ENCODE measurements at regions not wholly inside any gene's neighbourhood (a gene's known extent, or its start where the extent isn't known, plus 50 kb on each side); places are given as distances from the start of the nearest gene placed in this dataset.

DNA sequence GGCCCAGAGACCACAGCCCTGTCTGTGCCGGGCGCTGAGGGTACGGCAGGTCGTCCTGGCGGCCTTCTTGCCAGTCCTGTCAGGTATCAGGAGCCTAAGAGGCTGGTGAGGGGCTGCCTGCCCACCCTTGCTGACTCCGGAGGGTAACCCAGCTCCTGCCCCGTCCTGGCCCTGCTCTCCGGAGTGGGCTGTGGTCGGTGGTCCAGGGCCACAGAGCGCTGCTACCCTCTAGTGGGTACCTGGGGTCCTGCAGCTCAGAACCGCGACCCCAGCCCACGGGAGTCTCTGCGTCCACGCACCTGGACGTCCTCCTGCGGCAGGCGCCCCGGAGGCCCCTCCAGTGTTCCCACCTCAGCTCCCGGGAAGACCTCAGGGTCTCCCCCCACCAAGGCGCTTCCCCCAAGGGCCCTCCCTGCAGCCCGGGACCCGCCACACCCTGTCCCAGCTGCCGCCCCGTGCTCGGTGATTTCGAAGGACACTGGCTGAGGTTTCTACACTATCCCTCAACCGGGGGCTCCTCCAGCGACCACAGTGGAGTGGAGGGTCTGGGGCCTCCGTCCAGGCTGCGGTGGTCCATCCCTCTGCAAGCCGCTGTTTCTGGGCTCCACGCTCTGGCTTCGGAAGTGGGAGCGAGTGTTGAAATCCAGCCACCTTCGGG, 75.9 kb upstream of the FBRSL1 start:
- Histone ChIP-seq H3K27ac (ENCODE audit: low read depth, low read length) (no peak overlapping the region), H3K36me3 (ENCODE audit: control insufficient read depth, insufficient read depth, low read length) (no peaks in the 10 kb centered on the region), H3K4me3 (ENCODE audit: low read depth, low read length) (no peak overlapping the region), H3K9ac (ENCODE audit: low read depth, low read length) (no peak overlapping the region), H3K27me3 (ENCODE audit: control insufficient read depth, insufficient read depth, low read length) (peaks cover 25% of the 10 kb centered on the region), H3K4me1 (ENCODE audit: control insufficient read depth, insufficient read depth, low read length) (no peaks in the 10 kb centered on the region), H3K9me3 (ENCODE audit: control insufficient read depth, insufficient read depth, low read length) (no peaks in the 10 kb centered on the region)

DNA sequence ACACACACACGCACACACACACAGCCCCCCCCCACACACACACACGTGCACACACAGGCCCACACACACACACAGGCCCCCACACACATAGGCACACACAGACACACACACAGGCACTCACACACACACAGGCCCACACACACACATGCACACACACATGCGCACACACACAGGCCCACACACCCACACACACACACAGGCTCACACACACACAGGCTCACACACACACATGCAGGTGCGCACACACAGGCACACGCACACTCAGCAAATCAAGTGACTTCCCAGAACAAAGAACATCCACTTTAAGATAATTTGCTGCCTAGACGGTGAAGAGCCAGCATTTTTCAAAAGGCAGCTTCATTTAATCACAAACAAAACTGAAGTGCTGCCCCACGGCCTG, 78.5 kb upstream of the FBRSL1 start:
- Histone ChIP-seq H3K4me1 (ENCODE audit: control insufficient read depth, insufficient read depth, low read length) (no peaks in the 10 kb centered on the region), H3K4me3 (ENCODE audit: low read depth, low read length) (no peak overlapping the region), H3K27ac (ENCODE audit: low read depth, low read length) (no peak overlapping the region), H3K36me3 (ENCODE audit: control insufficient read depth, insufficient read depth, low read length) (no peaks in the 10 kb centered on the region), H3K9ac (ENCODE audit: low read depth, low read length) (no peak overlapping the region), H3K9me3 (ENCODE audit: control insufficient read depth, insufficient read depth, low read length) (no peaks in the 10 kb centered on the region), H3K27me3 (ENCODE audit: control insufficient read depth, insufficient read depth, low read length) (peaks cover 4% of the 10 kb centered on the region; the same call in 1 of the 2 replicates)

DNA sequence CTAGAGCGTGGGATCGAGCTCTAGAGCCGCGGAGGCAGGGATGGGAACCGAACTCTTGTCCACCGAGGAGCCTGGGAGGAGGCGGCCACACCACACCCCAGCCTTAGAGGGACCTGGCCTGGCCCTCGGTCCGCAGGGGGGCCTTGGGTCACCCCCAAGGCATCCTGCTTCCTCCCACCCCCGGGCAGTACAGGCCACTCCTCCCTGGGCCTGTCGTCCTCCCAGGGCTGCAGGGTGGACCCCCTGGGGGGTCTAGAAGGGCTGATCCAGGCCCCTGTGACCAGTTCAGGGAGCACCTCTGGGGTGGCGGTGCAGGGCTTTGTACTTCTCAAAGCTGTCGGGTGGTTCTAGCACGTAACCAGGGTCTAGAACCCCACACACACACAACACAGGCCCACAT, 79.1 kb upstream of the FBRSL1 start:
- Histone ChIP-seq H3K9ac (ENCODE audit: low read depth, low read length) (no peak overlapping the region), H3K27ac (ENCODE audit: low read depth, low read length) (no peak overlapping the region), H3K9me3 (ENCODE audit: control insufficient read depth, insufficient read depth, low read length) (no peaks in the 10 kb centered on the region), H3K4me3 (ENCODE audit: low read depth, low read length) (no peak overlapping the region), H3K4me1 (ENCODE audit: control insufficient read depth, insufficient read depth, low read length) (no peaks in the 10 kb centered on the region), H3K27me3 (ENCODE audit: control insufficient read depth, insufficient read depth, low read length) (peaks cover 3% of the 10 kb centered on the region; the same call in 1 of the 2 replicates), H3K36me3 (ENCODE audit: control insufficient read depth, insufficient read depth, low read length) (no peaks in the 10 kb centered on the region)

GRCh38 chr12:132410296-132410625, 79.7 kb upstream of the FBRSL1 start:
- Histone ChIP-seq H3K27me3 (ENCODE audit: control insufficient read depth, insufficient read depth, low read length) (peaks cover 3% of the 10 kb centered on the region; the same call in 1 of the 2 replicates), H3K9me3 (ENCODE audit: control insufficient read depth, insufficient read depth, low read length) (no peaks in the 10 kb centered on the region), H3K9ac (ENCODE audit: low read depth, low read length) (no peak overlapping the region), H3K36me3 (ENCODE audit: control insufficient read depth, insufficient read depth, low read length) (no peaks in the 10 kb centered on the region), H3K27ac (ENCODE audit: low read depth, low read length) (no peak overlapping the region), H3K4me3 (ENCODE audit: low read depth, low read length) (no peak overlapping the region), H3K4me1 (ENCODE audit: control insufficient read depth, insufficient read depth, low read length) (no peaks in the 10 kb centered on the region)

- no peaks in the 10 kb centered on the region for H3K36me3 ChIP-seq (ENCODE audit: control insufficient read depth, insufficient read depth, low read length)
- peaks cover 3% of the 10 kb centered on the region; the same call in 1 of the 2 replicates for H3K27me3 ChIP-seq (ENCODE audit: control insufficient read depth, insufficient read depth, low read length)
- H3K9ac ChIP-seq (ENCODE audit: low read depth, low read length) = no peak overlapping the region
- H3K27ac ChIP-seq (ENCODE audit: low read depth, low read length) = no peak overlapping the region
- H3K4me3 ChIP-seq (ENCODE audit: low read depth, low read length) = no peak overlapping the region
- no peaks in the 10 kb centered on the region for H3K4me1 ChIP-seq (ENCODE audit: control insufficient read depth, insufficient read depth, low read length)
- no peaks in the 10 kb centered on the region for H3K9me3 ChIP-seq (ENCODE audit: control insufficient read depth, insufficient read depth, low read length)
Measured at GRCh38 chr12:132409495-132410295, 80.3 kb upstream of the FBRSL1 start.

GRCh38 chr12:132408626-132409494, 79.5 kb upstream of the GALNT9 start:
- Histone ChIP-seq H3K4me3 (ENCODE audit: low read depth, low read length) (no peak overlapping the region), H3K27me3 (ENCODE audit: control insufficient read depth, insufficient read depth, low read length) (peaks cover 6% of the 10 kb centered on the region; the same call in 1 of the 2 replicates), H3K36me3 (ENCODE audit: control insufficient read depth, insufficient read depth, low read length) (no peaks in the 10 kb centered on the region), H3K9me3 (ENCODE audit: control insufficient read depth, insufficient read depth, low read length) (no peaks in the 10 kb centered on the region), H3K27ac (ENCODE audit: low read depth, low read length) (no peak overlapping the region), H3K9ac (ENCODE audit: low read depth, low read length) (no peak overlapping the region), H3K4me1 (ENCODE audit: control insufficient read depth, insufficient read depth, low read length) (no peaks in the 10 kb centered on the region)

- Histone ChIP-seq H3K27ac (ENCODE audit: low read depth, low read length) (no peak overlapping the region), H3K4me1 (ENCODE audit: control insufficient read depth, insufficient read depth, low read length) (no peaks in the 10 kb centered on the region), H3K36me3 (ENCODE audit: control insufficient read depth, insufficient read depth, low read length) (no peaks in the 10 kb centered on the region), H3K9me3 (ENCODE audit: control insufficient read depth, insufficient read depth, low read length) (no peaks in the 10 kb centered on the region), H3K9ac (ENCODE audit: low read depth, low read length) (no peak overlapping the region), H3K27me3 (ENCODE audit: control insufficient read depth, insufficient read depth, low read length) (peaks cover 9% of the 10 kb centered on the region; the same call in 1 of the 2 replicates), H3K4me3 (ENCODE audit: low read depth, low read length) (no peak overlapping the region)
Measured at GRCh38 chr12:132407992-132408391, 78.6 kb upstream of the GALNT9 start.

DNA sequence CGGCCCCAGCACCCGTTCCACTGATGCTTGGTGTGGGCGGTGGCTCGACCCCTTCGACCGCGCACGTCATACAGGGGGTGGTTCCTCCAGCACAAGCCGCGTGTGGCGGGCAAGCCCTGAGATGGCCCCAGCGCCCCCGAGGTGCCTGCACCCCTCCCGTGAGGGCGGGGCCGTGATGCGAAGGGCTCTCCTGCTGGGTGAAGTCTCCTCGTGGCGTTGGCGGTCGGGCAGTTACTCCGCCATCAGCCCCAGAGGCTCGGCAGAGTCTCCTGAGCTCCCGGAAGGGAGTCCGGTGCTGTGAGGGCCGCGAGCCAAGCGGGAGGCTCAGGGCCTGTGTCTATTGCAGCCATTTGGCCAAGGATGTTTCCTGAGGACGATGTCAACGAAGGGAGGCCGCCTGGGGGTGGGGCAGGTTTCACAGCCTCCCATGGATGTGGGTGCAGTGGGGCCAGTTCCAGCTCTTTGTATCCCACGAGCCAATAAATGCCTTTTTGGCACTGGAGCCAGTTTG, 78.1 kb upstream of the GALNT9 start:
- Histone ChIP-seq H3K27me3 (ENCODE audit: control insufficient read depth, insufficient read depth, low read length) (peaks cover 9% of the 10 kb centered on the region; the same call in 1 of the 2 replicates), H3K4me3 (ENCODE audit: low read depth, low read length) (no peak overlapping the region), H3K9ac (ENCODE audit: low read depth, low read length) (no peak overlapping the region)

DNA sequence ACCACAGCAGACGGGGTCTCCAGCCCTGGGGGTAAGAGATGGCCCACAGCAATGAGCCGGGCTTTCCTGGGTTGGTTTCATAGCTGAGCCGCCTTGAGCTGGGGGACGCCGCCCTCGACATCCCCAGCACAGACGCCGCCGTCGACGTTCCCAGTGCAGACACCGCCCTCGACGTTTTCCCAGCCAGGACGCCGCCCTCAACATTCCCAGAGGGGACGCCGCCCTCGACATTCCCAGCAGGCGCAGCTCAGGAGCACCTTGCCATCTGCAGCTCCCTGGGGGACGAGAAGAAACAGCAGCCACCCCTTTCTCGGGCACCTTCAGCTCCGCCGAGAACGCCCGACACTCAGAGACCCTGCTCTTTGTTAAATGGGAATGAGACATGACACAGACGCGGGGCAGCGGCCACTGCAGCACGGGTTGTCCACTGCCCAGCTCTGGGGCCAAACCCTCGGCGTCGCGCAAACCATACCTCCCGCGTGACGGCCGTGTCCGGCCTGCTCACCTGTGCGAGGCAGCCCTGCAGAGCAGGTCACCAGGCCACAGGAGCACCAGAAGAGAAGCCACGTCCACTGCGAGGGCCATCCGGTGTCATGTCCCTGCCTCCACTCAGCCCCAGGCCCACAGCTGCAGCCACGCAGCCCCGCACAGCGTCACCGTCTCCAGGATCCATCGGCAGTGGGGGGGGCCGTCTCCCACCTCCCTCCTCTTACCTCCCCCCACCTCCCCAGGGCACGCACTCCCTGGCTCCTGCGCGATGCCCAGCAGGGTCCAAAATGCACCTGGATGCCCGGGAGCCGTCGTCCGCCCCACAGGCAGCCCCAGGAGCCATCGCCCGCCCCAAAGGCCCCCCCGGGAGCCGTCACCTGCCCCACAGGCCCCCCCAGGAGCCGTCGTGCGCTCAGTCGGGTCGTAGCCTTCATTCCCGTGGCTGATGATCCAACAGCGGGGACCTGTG, 77.4 kb upstream of the GALNT9 start:
- H3K4me1 ChIP-seq (ENCODE audit: control insufficient read depth, insufficient read depth, low read length) = no peaks in the 10 kb centered on the region
- H3K9ac ChIP-seq (ENCODE audit: low read depth, low read length) = no peak overlapping the region
- H3K27me3 ChIP-seq (ENCODE audit: control insufficient read depth, insufficient read depth, low read length) = peaks cover 9% of the 10 kb centered on the region; the same call in 1 of the 2 replicates
- H3K36me3 ChIP-seq (ENCODE audit: control insufficient read depth, insufficient read depth, low read length) = no peaks in the 10 kb centered on the region
- no peak overlapping the region for H3K27ac ChIP-seq (ENCODE audit: low read depth, low read length)
- H3K4me3 ChIP-seq (ENCODE audit: low read depth, low read length) = no peak overlapping the region
- H3K9me3 ChIP-seq (ENCODE audit: control insufficient read depth, insufficient read depth, low read length) = no peaks in the 10 kb centered on the region

More for the DNA sequence above, 78.1 kb upstream of the GALNT9 start:
- Histone ChIP-seq H3K4me1 (ENCODE audit: control insufficient read depth, insufficient read depth, low read length) (no peaks in the 10 kb centered on the region), H3K27ac (ENCODE audit: low read depth, low read length) (no peak overlapping the region), H3K36me3 (ENCODE audit: control insufficient read depth, insufficient read depth, low read length) (no peaks in the 10 kb centered on the region), H3K9me3 (ENCODE audit: control insufficient read depth, insufficient read depth, low read length) (no peaks in the 10 kb centered on the region)

DNA sequence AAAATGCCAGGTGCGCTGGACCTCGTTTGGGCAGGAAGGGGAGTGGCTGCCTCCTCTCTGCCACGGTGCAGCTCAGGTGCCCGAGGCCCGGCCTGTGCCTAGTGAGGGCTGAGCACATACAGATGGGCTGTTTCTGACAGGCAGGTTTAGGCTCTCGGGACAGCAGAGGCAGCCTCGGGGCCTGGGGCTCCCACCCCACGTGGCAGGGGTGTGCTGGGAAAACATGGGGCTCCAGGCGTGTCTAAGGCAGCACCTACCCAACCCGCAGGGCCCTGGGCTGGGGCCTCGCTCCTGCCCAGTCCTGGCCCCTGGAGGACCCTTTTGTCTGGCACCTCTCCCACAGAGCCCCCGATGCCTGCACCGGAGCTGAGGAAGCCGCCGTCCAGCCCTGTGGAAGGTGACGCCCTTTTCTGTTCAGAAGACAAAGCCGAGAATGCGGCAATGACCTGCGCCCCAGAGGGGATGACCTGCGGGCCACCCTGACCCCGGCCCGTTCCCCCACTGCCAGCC, 76.4 kb upstream of the GALNT9 start:
- Histone ChIP-seq H3K36me3 (ENCODE audit: control insufficient read depth, insufficient read depth, low read length) (no peaks in the 10 kb centered on the region), H3K4me1 (ENCODE audit: control insufficient read depth, insufficient read depth, low read length) (no peaks in the 10 kb centered on the region), H3K27ac (ENCODE audit: low read depth, low read length) (no peak overlapping the region), H3K4me3 (ENCODE audit: low read depth, low read length) (no peak overlapping the region), H3K27me3 (ENCODE audit: control insufficient read depth, insufficient read depth, low read length) (peaks cover 9% of the 10 kb centered on the region; the same call in 1 of the 2 replicates), H3K9me3 (ENCODE audit: control insufficient read depth, insufficient read depth, low read length) (no peaks in the 10 kb centered on the region), H3K9ac (ENCODE audit: low read depth, low read length) (no peak overlapping the region)

All from HUES48 (cell line).